Liver (tissue), 8 donors: ENCODE measurements at regions not wholly inside any gene's neighbourhood (a gene's known extent, or its start where the extent isn't known, plus 50 kb on each side); places are given as distances from the start of the nearest gene placed in this dataset.

Experiments
- DNase-seq: peaks from one replicate; pipeline ENCODE4 v3.0.0-alpha.2; 2017; ENCODE audit warnings: low spot score
- H3K27ac ChIP-seq, 2 donors: one replicate each; pipeline ENCODE4 v1.7.0; 2013; ENCODE audit warnings: inconsistent platforms in 2 of 2, low read length in 2 of 2, control low read depth in 1 of 2, low read depth in 1 of 2, mild to moderate bottlenecking in 1 of 2
- H3K27me3 ChIP-seq, 4 donors: one replicate each; pipeline versions ENCODE4 v1.6.1 to v1.7.0; 2013; ENCODE audit warnings: low read length in 3 of 4, inconsistent platforms in 1 of 4, mild to moderate bottlenecking in 1 of 4, moderate library complexity in 1 of 4; ENCODE audit not compliant: control insufficient read depth in 4 of 4, insufficient read depth in 4 of 4
- H3K36me3 ChIP-seq, 4 donors: one replicate each; pipeline versions ENCODE4 v1.6.1 to v1.7.0; 2013; ENCODE audit warnings: low read length in 3 of 4, mild to moderate bottlenecking in 3 of 4, low read depth in 1 of 4, moderate library complexity in 1 of 4; ENCODE audit not compliant: control insufficient read depth in 4 of 4, insufficient read depth in 3 of 4
- H3K4me1 ChIP-seq, 4 donors: one replicate each; pipeline versions ENCODE4 v1.6.1 to v1.7.0; 2013; ENCODE audit warnings: low read length in 3 of 4, mild to moderate bottlenecking in 3 of 4, moderate library complexity in 1 of 4; ENCODE audit not compliant: control insufficient read depth in 4 of 4, insufficient read depth in 4 of 4
- H3K4me3 ChIP-seq, 3 donors: one replicate each; pipeline versions ENCODE4 v1.6.1 to v1.7.0; 2013; ENCODE audit warnings: low read length in 3 of 3, control low read depth in 1 of 3, low read depth in 1 of 3, mild to moderate bottlenecking in 1 of 3
- H3K9ac ChIP-seq, 2 donors: one replicate each; pipeline ENCODE4 v1.7.0; 2013; ENCODE audit warnings: low read length in 2 of 2, mild to moderate bottlenecking in 2 of 2, moderate library complexity in 2 of 2, control low read depth in 1 of 2, low read depth in 1 of 2
- H3K9me3 ChIP-seq, 4 donors: one replicate each; pipeline versions ENCODE4 v1.6.1 to v1.7.0; 2013; ENCODE audit warnings: low read length in 3 of 4; ENCODE audit not compliant: control insufficient read depth in 4 of 4
- ATF3 ChIP-seq: IDR thresholded peaks from 2 replicates; pipeline ENCODE4 v1.6.1; 2016; ENCODE audit warnings: antibody characterized with exemption
- CTCF ChIP-seq: fragments of 150-350 bp; IDR thresholded peaks from 2 replicates; pipeline ENCODE4 v1.5.1; 2017; ENCODE audit warnings: improper control_type of control experiment, low read depth, low read length; ENCODE audit not compliant: missing input control
- EGR1 ChIP-seq, 2 donors: IDR thresholded peaks; 2 replicates each; pipeline ENCODE4 v1.6.1; 2016 to 2018; ENCODE audit warnings: antibody characterized with exemption in 2 of 2, low read depth in 2 of 2
- FOXA1 ChIP-seq: IDR thresholded peaks from 2 replicates; pipeline ENCODE4 v1.6.1; 2016; ENCODE audit warnings: antibody characterized with exemption
- FOXA2 ChIP-seq: IDR thresholded peaks from 2 replicates; pipeline ENCODE4 v1.6.1; 2016; ENCODE audit warnings: antibody characterized with exemption
- HNF4A ChIP-seq, 2 donors: conservative IDR thresholded peaks; 2 replicates each; pipeline ENCODE4 v1.6.1; 2016; ENCODE audit warnings: antibody characterized with exemption in 2 of 2, mild to moderate bottlenecking in 2 of 2
- HNF4G ChIP-seq: IDR thresholded peaks from 2 replicates; pipeline ENCODE4 v1.6.1; 2016; ENCODE audit warnings: antibody characterized with exemption
- JUND ChIP-seq, 2 donors: IDR thresholded peaks; 2 replicates each; pipeline ENCODE4 v1.6.1; 2016; ENCODE audit warnings: antibody characterized with exemption in 2 of 2
- NR2F2 ChIP-seq: IDR thresholded peaks from 2 replicates; pipeline ENCODE4 v1.6.1; 2016; ENCODE audit warnings: antibody characterized with exemption
- RAD21 ChIP-seq, 2 donors: IDR thresholded peaks; 2 replicates each; pipeline ENCODE4 v1.6.1; 2016; ENCODE audit warnings: antibody characterized with exemption in 2 of 2, mild to moderate bottlenecking in 2 of 2
- REST ChIP-seq: IDR thresholded peaks from 2 replicates; pipeline ENCODE4 v1.6.1; 2016; ENCODE audit warnings: antibody characterized with exemption, mild to moderate bottlenecking
- RXRA ChIP-seq, 2 donors: IDR thresholded peaks; 2 replicates each; pipeline ENCODE4 v1.6.1; 2017 to 2018; ENCODE audit warnings: antibody characterized with exemption in 2 of 2, mild to moderate bottlenecking in 1 of 2
- SP1 ChIP-seq: IDR thresholded peaks from 2 replicates; pipeline ENCODE4 v1.6.1; 2018; ENCODE audit warnings: antibody characterized with exemption, mild to moderate bottlenecking
- TAF1 ChIP-seq: conservative IDR thresholded peaks from 2 replicates; pipeline ENCODE4 v1.6.1; 2016; ENCODE audit warnings: antibody characterized with exemption, mild to moderate bottlenecking
- YY1 ChIP-seq: IDR thresholded peaks from 2 replicates; pipeline ENCODE4 v1.6.1; 2016; ENCODE audit warnings: antibody characterized with exemption, mild to moderate bottlenecking
- ZBTB33 ChIP-seq: IDR thresholded peaks from 2 replicates; pipeline ENCODE4 v1.6.1; 2016; ENCODE audit warnings: antibody characterized with exemption
- WGBS: extraction: QIAGEN DNeasy Blood & Tissue Kit; methylation state at CpG from one replicate; pipeline ENCODE4 v1.1.7; 2013; 5-methylcytosine and 5-hydroxymethylcytosine counted together
- donor health status: healthy.
- donor health status: healthy.
- donor health status: healthy.
- donor health status: healthy.
- donor health status: healthy.

- no peak for TF ChIP-seq HNF4G
- no peak for TF ChIP-seq FOXA2
These were observed 93.4 kb upstream of the HOXC13 start (continued) for GRCh38 chr12:53844994-53845844.

- H3K4me3 ChIP-seq, result no peak overlapping the region
- no peak overlapping the region for H3K9ac ChIP-seq
- no peaks in the 10 kb centered on the region for H3K9me3 ChIP-seq
- H3K27ac ChIP-seq, result no peak overlapping the region
- TF ChIP-seq RXRA (IDR thresholded peaks at IDR 0.05) (no peak), HNF4A (conservative IDR thresholded peaks at IDR 0.05) (no peak), FOXA1 (no peak), FOXA2 (no peak), TAF1 (no peak), JUND (IDR thresholded peaks at IDR 0.05) (no peak), CTCF (no peak), NR2F2 (no peak), REST (no peak), YY1 (no peak), RAD21 (IDR thresholded peaks at IDR 0.05) (no peak), ZBTB33 (no peak), ATF3 (no peak), SP1 (no peak), HNF4G (no peak), EGR1 (IDR thresholded peaks at IDR 0.05; ENCODE audit: low read depth in 2 of 2) (no peak)
- DNase-seq, result no peak
- H3K4me1 ChIP-seq, result no peaks in the 10 kb centered on the region
- WGBS, result 71% methylated on average over 5 of the region's 5 CpGs
- H3K27me3 ChIP-seq, result peaks cover 0 to 3% (median 0%) of the 10 kb centered on the region in 4 donors
- no peaks in the 10 kb centered on the region for H3K36me3 ChIP-seq
These were observed 92.7 kb upstream of the HOXC13 start for GRCh38 chr12:53845932-53846331.
